ENCODE measurements at regions not wholly inside any gene's neighbourhood (a gene's known extent, or its start where the extent isn't known, plus 50 kb on each side); places are given as distances from the start of the nearest gene placed in this dataset.

- FAIRE-seq = no peak
Measured at GRCh38 chr3:117117188-117117936, 407.8 kb downstream of the TUSC7 start.

GRCh38 chr3:117118604-117119003 lies 409.0 kb downstream of the TUSC7 start:
- no peak for FAIRE-seq
- no peak for DNase-seq (ENCODE audit: insufficient read length, low spot score)

More at GRCh38 chr3:117117188-117117936, 407.8 kb downstream of the TUSC7 start:
- no peak for DNase-seq (ENCODE audit: insufficient read length, low spot score)

GRCh38 chr3:117120014-117120413 lies 410.4 kb downstream of the TUSC7 start:
- FAIRE-seq = no peak
- DNase-seq (ENCODE audit: insufficient read length, low spot score) = no peak

DNA sequence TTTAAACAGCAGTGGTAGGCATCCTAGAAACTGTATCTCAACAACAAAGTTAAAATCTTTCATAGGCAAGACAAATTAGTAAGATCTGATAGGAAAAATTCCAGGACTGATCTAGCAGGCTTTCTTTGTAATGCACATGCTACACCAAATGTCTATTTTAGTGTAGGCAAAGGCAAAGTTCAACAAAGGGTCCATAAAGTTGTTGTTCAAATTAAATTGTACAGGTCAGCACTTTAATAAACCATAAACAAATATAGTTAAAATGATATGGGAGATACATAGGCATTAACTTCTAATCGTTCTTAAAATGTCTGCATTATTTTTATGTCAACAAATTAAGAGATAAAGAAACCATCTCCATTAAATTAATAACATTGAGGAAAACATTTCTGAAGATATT lies 413.0 kb downstream of the TUSC7 start:
- FAIRE-seq = no peak

GRCh38 chr3:117126460-117126859 lies 416.9 kb downstream of the TUSC7 start:
- FAIRE-seq = no peak
- no peak for DNase-seq (ENCODE audit: insufficient read length, low spot score)

More for the DNA sequence above, 413.0 kb downstream of the TUSC7 start:
- DNase-seq (ENCODE audit: insufficient read length, low spot score) = no peak

DNA sequence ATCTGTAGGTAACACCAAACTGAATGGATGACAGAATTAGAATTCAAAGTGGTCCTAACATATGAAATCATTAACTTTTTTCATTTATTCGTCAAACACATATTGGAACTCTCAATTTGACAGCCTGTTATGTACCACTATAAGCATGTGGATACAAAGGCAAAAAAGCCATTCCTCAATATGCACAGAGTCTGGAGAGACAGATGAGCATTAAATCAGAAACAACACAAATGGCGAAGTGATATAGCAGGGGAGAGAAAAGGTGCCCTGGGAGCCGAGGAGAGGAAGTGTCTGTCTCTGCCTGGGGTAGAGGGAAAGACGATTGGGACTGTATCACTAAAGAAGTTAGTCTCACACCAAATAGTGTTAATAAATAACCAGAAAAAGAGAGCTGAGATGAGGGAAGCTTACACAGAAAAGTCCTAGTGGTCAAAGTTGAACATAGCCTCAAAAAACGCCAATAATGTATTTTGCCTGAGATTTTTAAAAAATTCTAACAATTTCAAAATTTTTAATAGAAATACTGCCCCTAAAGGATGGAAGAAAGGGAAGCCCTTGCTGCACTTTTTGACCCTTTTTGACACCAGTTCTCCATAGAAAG lies 417.5 kb downstream of the TUSC7 start:
- FAIRE-seq (no peak), DNase-seq (ENCODE audit: insufficient read length, low spot score) (no peak)

GRCh38 chr3:117128133-117128532 lies 418.6 kb downstream of the TUSC7 start:
- FAIRE-seq (no peak), DNase-seq (ENCODE audit: insufficient read length, low spot score) (no peak)

- DNase-seq (ENCODE audit: insufficient read length, low spot score) (no peak), FAIRE-seq (no peak)
Measured at GRCh38 chr3:117128872-117129271, 419.3 kb downstream of the TUSC7 start.

- FAIRE-seq = no peak
- no peak for DNase-seq (ENCODE audit: insufficient read length, low spot score)
Measured at GRCh38 chr3:117129516-117129915, 419.9 kb downstream of the TUSC7 start.

GRCh38 chr3:117130222-117130621 lies 420.6 kb downstream of the TUSC7 start:
- DNase-seq (ENCODE audit: insufficient read length, low spot score) = no peak
- FAIRE-seq = no peak

- no peak for FAIRE-seq
Measured at GRCh38 chr3:117131259-117131658, 421.7 kb downstream of the TUSC7 start.

GRCh38 chr3:117133066-117133465 lies 423.5 kb downstream of the TUSC7 start:
- DNase-seq (ENCODE audit: insufficient read length, low spot score) (no peak), FAIRE-seq (no peak)

More at GRCh38 chr3:117131259-117131658, 421.7 kb downstream of the TUSC7 start:
- DNase-seq (ENCODE audit: insufficient read length, low spot score) = no peak

- DNase-seq (ENCODE audit: insufficient read length, low spot score) (no peak), FAIRE-seq (no peak)
Measured at GRCh38 chr3:117135207-117135606, 425.6 kb downstream of the TUSC7 start.

GRCh38 chr3:117136003-117136402 lies 426.4 kb downstream of the TUSC7 start:
- FAIRE-seq (no peak), DNase-seq (ENCODE audit: insufficient read length, low spot score) (no peak)

DNA sequence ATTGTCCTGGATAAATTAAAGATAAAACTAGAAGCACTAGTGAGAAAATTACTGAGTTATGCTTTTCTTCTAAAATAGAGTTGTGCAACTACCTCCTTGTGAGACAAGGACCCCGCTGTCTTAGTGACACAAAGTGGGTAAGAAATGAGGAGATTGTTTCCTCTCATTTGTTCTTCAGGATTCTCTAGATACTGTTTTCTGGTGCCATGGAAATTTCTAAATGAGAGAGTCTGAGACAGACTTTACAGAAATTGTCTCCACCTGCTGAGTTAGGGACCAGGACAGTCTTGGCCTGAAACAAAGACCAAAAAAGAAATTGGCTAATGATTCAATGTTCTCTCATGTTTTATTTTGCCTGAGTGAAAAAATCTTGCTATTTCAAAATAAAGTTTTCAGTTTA lies 427.5 kb downstream of the TUSC7 start:
- FAIRE-seq = no peak
- DNase-seq (ENCODE audit: insufficient read length, low spot score) = no peak

- no peak for DNase-seq (ENCODE audit: insufficient read length, low spot score)
- FAIRE-seq = no peak
Measured at GRCh38 chr3:117139681-117140080, 430.1 kb downstream of the TUSC7 start.

GRCh38 chr3:117141812-117142211 lies 432.2 kb downstream of the TUSC7 start:
- DNase-seq (ENCODE audit: insufficient read length, low spot score) (no peak), FAIRE-seq (no peak)

DNA sequence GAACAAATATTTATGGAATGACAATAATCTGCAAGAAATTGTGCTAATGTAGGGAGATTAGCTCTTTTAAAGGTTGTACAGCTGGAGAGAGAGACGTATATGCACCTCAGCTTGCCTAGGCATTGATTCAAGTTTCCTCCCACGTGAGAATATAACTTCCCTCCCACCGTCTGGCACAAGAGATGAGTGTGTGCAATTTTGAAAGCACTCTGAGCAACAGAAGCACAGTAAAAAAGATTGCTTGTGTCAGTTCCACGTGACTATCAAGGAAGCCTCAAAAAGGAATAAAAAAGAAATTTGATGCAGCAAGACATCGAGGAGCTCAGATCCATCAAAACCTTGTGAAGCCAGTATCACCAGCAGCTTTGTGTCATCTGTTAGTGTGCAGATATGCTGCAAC lies 435.3 kb downstream of the TUSC7 start:
- FAIRE-seq (no peak), DNase-seq (ENCODE audit: insufficient read length, low spot score) (no peak)

- no peak for DNase-seq (ENCODE audit: insufficient read length, low spot score)
- no peak for FAIRE-seq
Measured at GRCh38 chr3:117145677-117146076, 436.1 kb downstream of the TUSC7 start.

DNA sequence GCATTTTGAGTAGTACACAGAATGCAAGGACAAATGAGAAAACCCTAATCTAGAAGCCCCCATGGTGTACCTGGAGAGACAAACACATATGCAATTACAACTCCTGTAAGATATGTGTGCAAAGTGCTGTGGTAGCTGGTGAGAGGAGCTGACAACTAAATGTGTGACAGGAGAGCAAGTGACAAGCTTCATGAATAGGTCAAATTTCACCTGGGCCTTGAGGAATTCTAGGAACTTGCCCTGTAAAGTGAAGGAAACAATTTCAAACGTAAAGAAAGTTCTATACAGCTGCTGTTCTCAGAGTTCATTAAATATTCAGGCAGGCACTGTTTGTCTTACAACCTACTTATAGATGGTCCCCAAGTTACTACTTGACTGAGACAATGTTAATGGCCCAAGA lies 437.0 kb downstream of the TUSC7 start:
- FAIRE-seq (no peak), DNase-seq (ENCODE audit: insufficient read length, low spot score) (no peak)

GRCh38 chr3:117149584-117149983 lies 440.0 kb downstream of the TUSC7 start:
- FAIRE-seq (no peak), DNase-seq (ENCODE audit: insufficient read length, low spot score) (no peak)

GRCh38 chr3:117150628-117151027 lies 441.0 kb downstream of the TUSC7 start:
- FAIRE-seq (no peak), DNase-seq (ENCODE audit: insufficient read length, low spot score) (no peak)
